ENCODE measurements at regions not wholly inside any gene's neighbourhood (a gene's known extent, or its start where the extent isn't known, plus 50 kb on each side); places are given as distances from the start of the nearest gene placed in this dataset.

- H3K27ac ChIP-seq (ENCODE audit: extremely low read length, insufficient read depth, low read length), result no peak overlapping the region
- CTCF ChIA-PET (ENCODE audit: low intra/inter-chr PET ratio, low total read pairs), result no interaction called here
- FAIRE-seq, result no peak
- no peaks in the 10 kb centered on the region for H3K36me3 ChIP-seq (replicated peaks in 1 of 2; ENCODE audit: control insufficient read depth in 1 of 2, insufficient read depth in 2 of 2, low read length in 2 of 2)
- in situ Hi-C loops (cut with HindIII; ENCODE audit: extremely low pct_ligation_motif_present, low pct_unique_long_range_greater_than_20kb), result no loop called here
- H3K4me2 ChIP-seq (ENCODE audit: low read depth, low read length), result no peak overlapping the region
- no peak for ATAC-seq
- H3K4me3 ChIP-seq (replicated peaks in 1 of 3; ENCODE audit: insufficient read depth in 1 of 3, low read depth in 2 of 3, low read length in 3 of 3), result no peak overlapping the region
- no TSS peak for BruUV-seq (replicated peaks)
- no peak overlapping the region for H2AFZ ChIP-seq (ENCODE audit: low read length)
- no peaks in the 10 kb centered on the region for H3K79me2 ChIP-seq (ENCODE audit: insufficient read depth, low read length)
- H4K20me1 ChIP-seq (ENCODE audit: insufficient read depth, low read length), result no peaks in the 10 kb centered on the region
- DNase-seq (ENCODE audit: low spot score), result no peak
- POLR2A ChIA-PET, result no interaction called here
- no peak overlapping the region for H3K9ac ChIP-seq (ENCODE audit: insufficient read depth, low read depth, low read length)
- TF ChIP-seq FOXA3 (CRISPR knock-in tag; IDR thresholded peaks at IDR 0.05) (no peak), MAX (IDR thresholded peaks at IDR 0.05) (no peak), TAF15 (IDR thresholded peaks at IDR 0.05; ENCODE audit: low read depth, low read length, poor library complexity, severe bottlenecking) (no peak), IRF9 (CRISPR knock-in tag; IDR thresholded peaks at IDR 0.05; ENCODE audit: borderline replicate concordance) (no peak), FOXA1 (IDR thresholded peaks at IDR 0.05) (no peak), FOXA1 (CRISPR knock-in tag; IDR thresholded peaks at IDR 0.05) (no peak), SAP130 (CRISPR knock-in tag; IDR thresholded peaks at IDR 0.05; ENCODE audit: low read depth) (no peak), KDM3A (CRISPR knock-in tag; IDR thresholded peaks at IDR 0.05; ENCODE audit: low read depth) (no peak), SRY (CRISPR knock-in tag; IDR thresholded peaks at IDR 0.05) (no peak), E2F5 (CRISPR knock-in tag; conservative IDR thresholded peaks at IDR 0.05) (no peak), SMARCC2 (IDR thresholded peaks at IDR 0.05) (no peak), NAIF1 (CRISPR knock-in tag; IDR thresholded peaks at IDR 0.05; ENCODE audit: borderline replicate concordance) (no peak), HCFC1 (IDR thresholded peaks at IDR 0.05; ENCODE audit: low read depth, low read length) (no peak), ZBTB34 (CRISPR knock-in tag; IDR thresholded peaks at IDR 0.05) (no peak), HDAC6 (IDR thresholded peaks at IDR 0.05; ENCODE audit: low read depth, low read length) (no peak)
- intact Hi-C loops (cut with micrococcal nuclease; ENCODE audit: unreplicated experiment), result no loop called here
- H3K27me3 ChIP-seq (ENCODE audit: control insufficient read depth in 1 of 2, insufficient read depth in 2 of 2, low read length in 2 of 2), result peaks cover 0 to 1% of the 10 kb centered on the region in 2 experiments; a peak in 1 of 5 replicates
- WGBS (ENCODE audit: low lambda C conversion rate), result 36% methylated on average over 5 of the region's 5 CpGs
- no peaks in the 10 kb centered on the region for H3K9me3 ChIP-seq (ENCODE audit: low read length)
- H3K4me1 ChIP-seq (ENCODE audit: insufficient read depth, low read length), result no peaks in the 10 kb centered on the region
Measured at GRCh38 chr2:23249348-23249747, 135.6 kb upstream of the KLHL29 start.

Data from HepG2 (cell line).